Caco-2 (cell line): ENCODE measurements at regions not wholly inside any gene's neighbourhood (a gene's known extent, or its start where the extent isn't known, plus 50 kb on each side); places are given as distances from the start of the nearest gene placed in this dataset.

Experiments used
- BruUV-seq: library from RNA; stranded (reverse); fragments of 400-500 nt; replicated peaks from 2 replicates; lab custom pipeline; 2021; lab: Mats Ljungman, UMichigan
- CTCF ChIA-PET: fragments of 300-600 bp; sonication (Branson Sonifier 250); formaldehyde crosslinking; loops from one replicate; lab custom pipeline; 2022; ENCODE audit warnings: antibody characterized with exemption; lab: Charles Lee
- POLR2A ChIA-PET: fragments of 300-600 bp; sonication (Branson Sonifier 250); formaldehyde crosslinking; loops from one replicate; lab custom pipeline; 2022; ENCODE audit warnings: antibody characterized with exemption; lab: Charles Lee
- DNase-seq, 2 experiments: peaks; one replicate each; pipeline versions ENCODE4 v3.0.0 to v3.0.0-alpha.2; 2020 to 2022
- H3K27me3 ChIP-seq: replicated peaks from 2 replicates; pipeline ENCODE4 v1.6.0; 2011; ENCODE audit warnings: low read length; ENCODE audit not compliant: control insufficient read depth, insufficient read depth
- H3K36me3 ChIP-seq: 2 replicates; pipeline ENCODE4 v1.5.1; 2011; ENCODE audit warnings: low read length; ENCODE audit not compliant: control insufficient read depth, insufficient read depth
- H3K4me1 ChIP-seq: fragments of 250-450 bp; sonication (Bioruptor Pico); 2 replicates; pipeline ENCODE4 v1.5.1; 2020; ENCODE audit warnings: mild to moderate bottlenecking
- H3K4me3 ChIP-seq: 2 replicates; pipeline ENCODE4 v1.5.1; 2011; ENCODE audit warnings: low read depth, mild to moderate bottlenecking, control low read depth, low read length
- H3K9me3 ChIP-seq: fragments of 250-450 bp; sonication (Bioruptor Pico); 2 replicates; pipeline ENCODE4 v1.5.1; 2020; ENCODE audit warnings: mild to moderate bottlenecking, moderate library complexity
- H3K27ac Mint-ChIP-seq: one replicate; pipeline ENCODE4 v1.8.0; 2022; ENCODE audit warnings: mixed read lengths; ENCODE audit not compliant: unreplicated experiment
- H3K27me3 Mint-ChIP-seq: one replicate; pipeline ENCODE4 v1.8.0; 2022; ENCODE audit warnings: mixed read lengths; ENCODE audit not compliant: insufficient read depth, unreplicated experiment
- H3K36me3 Mint-ChIP-seq: one replicate; pipeline ENCODE4 v1.8.0; 2022; ENCODE audit warnings: mild to moderate bottlenecking, mixed read lengths; ENCODE audit not compliant: insufficient read depth, unreplicated experiment
- H3K4me1 Mint-ChIP-seq: one replicate; pipeline ENCODE4 v1.8.0; 2022; ENCODE audit warnings: low read depth, mixed read lengths; ENCODE audit not compliant: unreplicated experiment
- H3K4me3 Mint-ChIP-seq: one replicate; pipeline ENCODE4 v1.8.0; 2022; ENCODE audit warnings: mild to moderate bottlenecking, moderate library complexity, mixed read lengths; ENCODE audit not compliant: unreplicated experiment
- H3K9me3 Mint-ChIP-seq: one replicate; pipeline ENCODE4 v1.8.0; 2022; ENCODE audit warnings: mixed read lengths; ENCODE audit not compliant: unreplicated experiment
- intact Hi-C: fragments of 100-400 bp; cut with micrococcal nuclease; formaldehyde crosslinking; loops from one replicate; pipeline ENCODE4 v1.10.0; 2022; ENCODE audit not compliant: unreplicated experiment
- TF ChIP-seq, protein P1 (sequence below), 2 experiments: fragments of 200-600 bp in 1 of 2; IDR thresholded peaks; 1 replicate in 1 of 2; 2 replicates in 1 of 2; pipeline versions ENCODE4 v1.5.1 to v1.8.0; 2011 to 2022; ENCODE audit warnings: antibody characterized with exemption in 1 of 2, control low read depth in 1 of 2, inconsistent platforms in 1 of 2, low read depth in 1 of 2, low read length in 1 of 2, mild to moderate bottlenecking in 1 of 2, moderate library complexity in 1 of 2; ENCODE audit not compliant: insufficient read depth in 1 of 2, severe bottlenecking in 1 of 2, unreplicated experiment in 1 of 2

DNA sequence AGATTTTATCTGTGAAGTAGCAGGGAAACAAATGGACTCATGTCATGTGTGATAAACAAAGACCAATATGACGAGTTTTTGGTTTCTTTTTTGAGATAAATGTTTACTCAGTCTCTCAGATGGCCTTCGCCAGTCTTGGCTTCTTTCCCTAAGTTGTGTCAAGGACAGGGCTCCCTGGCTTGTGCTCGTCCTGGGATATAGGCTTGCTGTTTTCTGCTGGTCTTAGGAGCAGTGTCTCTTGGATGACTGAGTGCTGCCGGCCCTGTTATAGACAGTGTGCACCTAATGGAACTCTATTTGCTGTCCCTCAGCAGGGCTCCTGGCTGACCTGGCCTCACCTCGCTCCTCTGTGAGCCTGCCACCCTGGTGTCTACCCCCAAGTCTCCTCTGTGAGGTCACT is 324.1 kb upstream of the SYNCRIP start:
- H3K27ac Mint-ChIP-seq = no peak overlapping the region
- intact Hi-C loops = no loop called here
- Histone ChIP-seq H3K4me1 (no peaks in the 10 kb centered on the region), H3K27me3 (no peaks in the 10 kb centered on the region), H3K36me3 (no peaks in the 10 kb centered on the region), H3K9me3 (no peaks in the 10 kb centered on the region), H3K4me3 (no peak overlapping the region)
- H3K9me3 Mint-ChIP-seq = no peaks in the 10 kb centered on the region
- TF ChIP-seq, protein P1, sequence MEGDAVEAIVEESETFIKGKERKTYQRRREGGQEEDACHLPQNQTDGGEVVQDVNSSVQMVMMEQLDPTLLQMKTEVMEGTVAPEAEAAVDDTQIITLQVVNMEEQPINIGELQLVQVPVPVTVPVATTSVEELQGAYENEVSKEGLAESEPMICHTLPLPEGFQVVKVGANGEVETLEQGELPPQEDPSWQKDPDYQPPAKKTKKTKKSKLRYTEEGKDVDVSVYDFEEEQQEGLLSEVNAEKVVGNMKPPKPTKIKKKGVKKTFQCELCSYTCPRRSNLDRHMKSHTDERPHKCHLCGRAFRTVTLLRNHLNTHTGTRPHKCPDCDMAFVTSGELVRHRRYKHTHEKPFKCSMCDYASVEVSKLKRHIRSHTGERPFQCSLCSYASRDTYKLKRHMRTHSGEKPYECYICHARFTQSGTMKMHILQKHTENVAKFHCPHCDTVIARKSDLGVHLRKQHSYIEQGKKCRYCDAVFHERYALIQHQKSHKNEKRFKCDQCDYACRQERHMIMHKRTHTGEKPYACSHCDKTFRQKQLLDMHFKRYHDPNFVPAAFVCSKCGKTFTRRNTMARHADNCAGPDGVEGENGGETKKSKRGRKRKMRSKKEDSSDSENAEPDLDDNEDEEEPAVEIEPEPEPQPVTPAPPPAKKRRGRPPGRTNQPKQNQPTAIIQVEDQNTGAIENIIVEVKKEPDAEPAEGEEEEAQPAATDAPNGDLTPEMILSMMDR (IDR thresholded peaks at IDR 0.05; ENCODE audit: insufficient read depth in 1 of 2, low read depth in 1 of 2, low read length in 1 of 2, severe bottlenecking in 1 of 2, unreplicated experiment in 1 of 2) = no peak
- no TSS peak for BruUV-seq
- ChIA-PET POLR2A (interaction anchor here (0.6 kb wide), 1 partner anchor 1958 kb away, joined by 7 read pairs; no protein-coding TSS in a partner anchor), CTCF (no interaction called here)
- H3K4me1 Mint-ChIP-seq = no peaks in the 10 kb centered on the region
- peaks cover 8% of the 10 kb centered on the region for H3K27me3 Mint-ChIP-seq
- H3K36me3 Mint-ChIP-seq = no peaks in the 10 kb centered on the region
- no peak overlapping the region for H3K4me3 Mint-ChIP-seq
- DNase-seq = no peak

DNA sequence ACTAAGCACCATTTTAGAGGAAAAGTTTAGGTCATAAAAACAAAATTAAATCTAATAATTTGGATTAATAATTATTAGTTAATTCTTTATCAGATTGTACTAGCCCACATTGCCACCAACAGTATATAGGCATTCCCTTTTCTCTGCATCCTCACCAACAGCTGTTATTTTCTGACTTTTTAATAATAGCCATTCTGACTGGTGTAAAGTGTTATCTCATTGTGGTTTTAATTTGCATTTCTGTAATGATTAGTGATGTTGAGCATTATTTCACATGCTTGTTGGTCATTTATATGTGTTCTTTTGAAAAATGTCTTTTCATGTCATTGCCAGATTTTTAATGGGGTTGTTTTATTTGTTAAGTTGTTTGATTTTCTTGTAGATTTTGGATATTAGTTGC is 319.1 kb upstream of the SYNCRIP start:
- ChIA-PET CTCF (no interaction called here), POLR2A (no interaction called here)
- no peak overlapping the region for H3K4me3 ChIP-seq
- H3K36me3 Mint-ChIP-seq = no peaks in the 10 kb centered on the region
- no peaks in the 10 kb centered on the region for H3K27me3 ChIP-seq
- H3K9me3 Mint-ChIP-seq = no peaks in the 10 kb centered on the region
- intact Hi-C loops = no loop called here
- H3K27ac Mint-ChIP-seq = no peak overlapping the region
- H3K4me3 Mint-ChIP-seq = no peak overlapping the region
- no peaks in the 10 kb centered on the region for H3K9me3 ChIP-seq
- no peak for DNase-seq
- H3K36me3 ChIP-seq = no peaks in the 10 kb centered on the region
- no peaks in the 10 kb centered on the region for H3K4me1 Mint-ChIP-seq
- H3K4me1 ChIP-seq = no peaks in the 10 kb centered on the region
- no TSS peak for BruUV-seq
- peaks cover 5% of the 10 kb centered on the region for H3K27me3 Mint-ChIP-seq
- TF ChIP-seq, protein P1 (IDR thresholded peaks at IDR 0.05; ENCODE audit: insufficient read depth in 1 of 2, low read depth in 1 of 2, low read length in 1 of 2, severe bottlenecking in 1 of 2, unreplicated experiment in 1 of 2) = no peak

DNA sequence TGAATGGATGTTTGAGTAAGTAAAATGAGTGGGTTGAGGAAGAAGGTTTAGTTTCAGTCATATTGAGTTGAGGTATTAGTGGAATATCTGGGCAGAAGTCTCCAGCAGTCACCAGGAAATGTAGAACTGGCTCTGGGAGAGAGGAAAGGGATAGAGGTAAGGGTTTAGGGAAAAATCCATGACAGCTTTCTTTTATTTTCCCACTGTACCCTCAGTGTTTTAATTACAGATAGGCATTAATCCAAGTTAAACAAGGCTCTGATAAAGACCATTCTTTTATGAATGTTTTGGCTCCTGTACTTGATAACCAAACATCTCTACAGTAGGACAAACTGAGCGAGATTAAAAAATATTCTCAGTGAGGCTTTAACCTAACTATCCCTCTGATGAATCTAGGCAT is 318.4 kb upstream of the SYNCRIP start:
- TF ChIP-seq, protein P1 (IDR thresholded peaks at IDR 0.05; ENCODE audit: insufficient read depth in 1 of 2, low read depth in 1 of 2, low read length in 1 of 2, severe bottlenecking in 1 of 2, unreplicated experiment in 1 of 2) = no peak
- ChIA-PET POLR2A (no interaction called here), CTCF (no interaction called here)
- intact Hi-C loops = no loop called here
- H3K27me3 Mint-ChIP-seq = peaks cover 5% of the 10 kb centered on the region
- no peaks in the 10 kb centered on the region for H3K36me3 Mint-ChIP-seq
- Histone ChIP-seq H3K9me3 (no peaks in the 10 kb centered on the region), H3K36me3 (no peaks in the 10 kb centered on the region), H3K4me1 (no peaks in the 10 kb centered on the region), H3K4me3 (no peak overlapping the region), H3K27me3 (no peaks in the 10 kb centered on the region)
- no peak overlapping the region for H3K4me3 Mint-ChIP-seq
- no peaks in the 10 kb centered on the region for H3K9me3 Mint-ChIP-seq
- no TSS peak for BruUV-seq
- no peaks in the 10 kb centered on the region for H3K4me1 Mint-ChIP-seq
- no peak overlapping the region for H3K27ac Mint-ChIP-seq
- DNase-seq = no peak
